Neural cell (in vitro differentiated cells): ENCODE measurements at regions not wholly inside any gene's neighbourhood (a gene's known extent, or its start where the extent isn't known, plus 50 kb on each side); places are given as distances from the start of the nearest gene placed in this dataset.

ENCODE experiments used
- H2AFZ ChIP-seq: fragments of 200-600, 300-800 bp; sonication (generic), shearing (Covaris generic); 2 replicates; pipeline ENCODE4 v1.6.0; 2014; ENCODE audit warnings: low read depth, mild to moderate bottlenecking, antibody characterized with exemption, low read length, moderate library complexity
- H3F3A ChIP-seq: fragments of 200-600 bp; shearing (Covaris generic); 2 replicates; pipeline ENCODE4 v1.6.1; 2016; ENCODE audit warnings: mild to moderate bottlenecking, moderate library complexity, mixed read lengths, antibody characterized with exemption, low read length; ENCODE audit not compliant: insufficient read depth, poor library complexity, severe bottlenecking
- H3K27ac ChIP-seq: fragments of 200-600, 300-800 bp; sonication (generic), shearing (Covaris generic); 2 replicates; pipeline ENCODE4 v1.5.1; 2014; ENCODE audit warnings: mild to moderate bottlenecking, low read length, moderate library complexity
- H3K27me3 ChIP-seq: fragments of 300-800, 200-600 bp; sonication (generic), shearing (Covaris generic); 2 replicates; pipeline ENCODE4 v1.6.0; 2014; ENCODE audit warnings: mild to moderate bottlenecking, low read depth, low read length, moderate library complexity; ENCODE audit not compliant: insufficient read depth
- H3K36me3 ChIP-seq: fragments of 300-800, 200-600 bp; sonication (generic), shearing (Covaris generic); 2 replicates; pipeline ENCODE4 v1.5.1; 2014; ENCODE audit warnings: mild to moderate bottlenecking, antibody characterized with exemption, low read length, moderate library complexity; ENCODE audit not compliant: insufficient read depth
- H3K4me2 ChIP-seq: fragments of 300-800, 200-600 bp; sonication (generic), shearing (Covaris generic); 2 replicates; pipeline ENCODE4 v1.6.0; 2014; ENCODE audit warnings: mild to moderate bottlenecking, low read length
- H3K4me3 ChIP-seq: fragments of 300-800, 200-600 bp; sonication (generic), shearing (Covaris generic); 2 replicates; pipeline ENCODE4 v1.5.1; 2014; ENCODE audit warnings: mild to moderate bottlenecking, low read length, moderate library complexity
- H3K79me2 ChIP-seq: fragments of 200-600 bp; shearing (Covaris generic); replicated peaks from 2 replicates; pipeline ENCODE4 v1.6.0; 2014; ENCODE audit warnings: mild to moderate bottlenecking, low read length, moderate library complexity; ENCODE audit not compliant: insufficient read depth
- H3K9ac ChIP-seq: fragments of 300-800, 200-600 bp; sonication (generic), shearing (Covaris generic); 2 replicates; pipeline ENCODE4 v1.6.1; 2016; ENCODE audit warnings: mild to moderate bottlenecking, low read length, mixed read lengths
- H3K9me2 ChIP-seq: fragments of 200-600 bp; shearing (Covaris generic); 2 replicates; pipeline ENCODE4 v1.6.1; 2016; ENCODE audit warnings: mild to moderate bottlenecking, low read length, mixed read lengths; ENCODE audit not compliant: insufficient read depth
- H3K9me3 ChIP-seq: fragments of 200-600, 300-800 bp; sonication (generic), shearing (Covaris generic); 2 replicates; pipeline ENCODE4 v1.6.1; 2016; ENCODE audit warnings: mild to moderate bottlenecking, mixed run types, low read length, moderate library complexity, mixed read lengths
- H4K20me1 ChIP-seq: fragments of 200-600 bp; shearing (Covaris generic); 2 replicates; pipeline ENCODE4 v1.6.1; 2016; ENCODE audit warnings: mild to moderate bottlenecking, mixed run types; ENCODE audit not compliant: insufficient read depth
- CTCF ChIP-seq: fragments of 450-650 bp; IDR thresholded peaks from 2 replicates; pipeline ENCODE4 v1.5.1; 2014; ENCODE audit warnings: antibody characterized with exemption, mild to moderate bottlenecking, moderate library complexity; ENCODE audit not compliant: poor library complexity, severe bottlenecking
- EP300 ChIP-seq: fragments of 450-650 bp; conservative IDR thresholded peaks from 2 replicates; pipeline ENCODE4 v1.6.1; 2014; ENCODE audit warnings: antibody characterized with exemption, mild to moderate bottlenecking, moderate library complexity; ENCODE audit not compliant: poor library complexity, severe bottlenecking
- EZH2 ChIP-seq: fragments of 200-600, 300-800 bp; shearing (Covaris generic), sonication (generic); IDR thresholded peaks from 2 replicates; pipeline ENCODE4 v1.6.1; 2014; ENCODE audit warnings: antibody characterized with exemption, low read length, borderline replicate concordance, mild to moderate bottlenecking; ENCODE audit not compliant: insufficient read depth, poor library complexity, severe bottlenecking
- MXI1 ChIP-seq: fragments of 450-650 bp; conservative IDR thresholded peaks from 2 replicates; pipeline ENCODE4 v1.6.1; 2014; ENCODE audit warnings: antibody characterized with exemption, mild to moderate bottlenecking; ENCODE audit not compliant: poor library complexity, severe bottlenecking
- POLR2AphosphoS5 ChIP-seq: IDR thresholded peaks from 2 replicates; pipeline ENCODE4 v1.6.1; 2012
- RAD21 ChIP-seq: fragments of 450-650 bp; conservative IDR thresholded peaks from 2 replicates; pipeline ENCODE4 v1.6.1; 2014; ENCODE audit warnings: antibody characterized with exemption, mild to moderate bottlenecking, moderate library complexity
- REST ChIP-seq: IDR thresholded peaks from 2 replicates; pipeline ENCODE4 v1.6.1; 2012; ENCODE audit warnings: borderline replicate concordance
- SMC3 ChIP-seq: fragments of 450-650 bp; conservative IDR thresholded peaks from 2 replicates; pipeline ENCODE4 v1.6.1; 2014; ENCODE audit warnings: antibody characterized with exemption, mild to moderate bottlenecking, moderate library complexity; ENCODE audit not compliant: poor library complexity
- TAF1 ChIP-seq: IDR thresholded peaks from 2 replicates; pipeline ENCODE4 v1.6.1; 2012; ENCODE audit warnings: low read depth

- H3K4me3 ChIP-seq = no peak overlapping the region
- H3K9me2 ChIP-seq = no peaks in the 10 kb centered on the region
- no peaks in the 10 kb centered on the region for H3K79me2 ChIP-seq
- H3K9ac ChIP-seq = no peak overlapping the region
- H3K4me2 ChIP-seq = no peak overlapping the region
- H3K36me3 ChIP-seq = no peaks in the 10 kb centered on the region
- no peaks in the 10 kb centered on the region for H4K20me1 ChIP-seq
- H2AFZ ChIP-seq = no peak overlapping the region
- H3K9me3 ChIP-seq = no peaks in the 10 kb centered on the region
- no peak for TF ChIP-seq POLR2AphosphoS5
- TF ChIP-seq TAF1 = no peak
- no peak for TF ChIP-seq REST
- no peak for TF ChIP-seq EP300
- H3F3A ChIP-seq = no peaks in the 10 kb centered on the region
- no peak overlapping the region for H3K27ac ChIP-seq
- no peaks in the 10 kb centered on the region for H3K27me3 ChIP-seq
Measured at GRCh38 chr4:42328978-42329377, 68.3 kb upstream of the SHISA3 start.

- Histone ChIP-seq H3K4me2 (no peak overlapping the region), H3K9me2 (no peaks in the 10 kb centered on the region), H3K4me3 (no peak overlapping the region), H3K79me2 (no peaks in the 10 kb centered on the region), H3K36me3 (no peaks in the 10 kb centered on the region), H3K9me3 (no peaks in the 10 kb centered on the region), H4K20me1 (no peaks in the 10 kb centered on the region), H3K9ac (no peak overlapping the region), H3K27ac (no peak overlapping the region), H3F3A (no peaks in the 10 kb centered on the region), H3K27me3 (no peaks in the 10 kb centered on the region), H2AFZ (no peak overlapping the region)
- TF ChIP-seq SMC3 (no peak), EP300 (no peak), MXI1 (no peak), CTCF (no peak), RAD21 (no peak), POLR2AphosphoS5 (no peak), REST (no peak), EZH2 (no peak), TAF1 (no peak)
Measured at GRCh38 chr4:42329421-42329820, 67.9 kb upstream of the SHISA3 start.
